ENCODE measurements at regions not wholly inside any gene's neighbourhood (a gene's known extent, or its start where the extent isn't known, plus 50 kb on each side); places are given as distances from the start of the nearest gene placed in this dataset.

DNA sequence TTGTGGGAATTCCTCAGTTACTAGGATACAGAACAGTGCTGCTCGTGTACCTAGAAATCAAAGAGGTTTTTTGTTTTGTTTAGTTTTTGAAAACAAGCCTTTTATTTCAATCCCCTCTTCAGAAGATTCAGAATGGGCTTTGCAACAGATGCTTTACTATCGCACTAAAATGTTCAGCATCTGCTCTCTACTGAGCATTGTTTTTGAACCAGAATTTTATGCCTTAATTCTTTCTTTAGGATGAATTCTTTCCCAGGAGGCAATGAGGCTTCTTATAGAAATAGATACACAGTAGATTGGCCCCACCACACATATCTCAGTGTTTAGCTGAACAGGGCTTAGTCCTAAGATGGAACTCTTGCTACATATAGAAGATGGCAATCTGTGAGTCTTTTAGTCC lies 95.9 kb upstream of the SPACA1 start:
- H3K4me3 Mint-ChIP-seq = no peak overlapping the region

DNA sequence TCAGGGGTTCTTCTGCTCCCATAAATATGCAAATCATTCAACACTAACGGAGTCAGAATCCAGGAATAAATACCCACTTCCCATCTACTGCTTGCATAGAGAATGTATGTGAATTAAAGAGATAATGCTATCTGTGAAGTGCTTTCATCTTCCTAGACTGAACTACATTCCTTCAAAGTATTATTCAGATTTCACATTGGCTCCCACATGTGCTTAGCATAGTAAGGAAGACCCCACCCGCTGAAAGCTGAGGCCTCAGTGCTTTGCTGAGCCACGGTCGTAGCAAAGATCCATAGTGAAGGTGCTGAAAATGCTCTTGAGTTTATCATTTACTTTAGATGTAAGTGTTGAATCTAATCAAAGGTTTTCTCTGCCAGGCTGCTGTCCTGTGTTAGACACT lies 97.0 kb upstream of the SPACA1 start:
- H3K27ac Mint-ChIP-seq = no peak overlapping the region
- Histone ChIP-seq H3K4me1 (ENCODE audit: control insufficient read depth, insufficient read depth, low read length) (no peaks in the 10 kb centered on the region), H3K4me3 (ENCODE audit: low read length) (no peak overlapping the region), H3K27me3 (ENCODE audit: control insufficient read depth, insufficient read depth, low read length, poor library complexity, severe bottlenecking) (no peaks in the 10 kb centered on the region), H3K9me3 (ENCODE audit: control insufficient read depth, low read length) (no peaks in the 10 kb centered on the region), H3K27ac (ENCODE audit: low read depth, low read length) (no peak overlapping the region), H3K36me3 (ENCODE audit: control insufficient read depth, insufficient read depth, low read length) (no peaks in the 10 kb centered on the region), H3K9ac (ENCODE audit: extremely low read depth, low read length, poor library complexity, severe bottlenecking) (no peak overlapping the region)
- no peaks in the 10 kb centered on the region for H3K9me3 Mint-ChIP-seq
- WGBS, 2 experiments (ENCODE audit: insufficient coverage in 1 of 2, insufficient read length in 1 of 2) = 97 to 100% methylated on average over 3 to 4 of the region's 4 CpGs
- H3K27me3 Mint-ChIP-seq (ENCODE audit: insufficient read depth) = no peaks in the 10 kb centered on the region
- TF ChIP-seq, protein P1, sequence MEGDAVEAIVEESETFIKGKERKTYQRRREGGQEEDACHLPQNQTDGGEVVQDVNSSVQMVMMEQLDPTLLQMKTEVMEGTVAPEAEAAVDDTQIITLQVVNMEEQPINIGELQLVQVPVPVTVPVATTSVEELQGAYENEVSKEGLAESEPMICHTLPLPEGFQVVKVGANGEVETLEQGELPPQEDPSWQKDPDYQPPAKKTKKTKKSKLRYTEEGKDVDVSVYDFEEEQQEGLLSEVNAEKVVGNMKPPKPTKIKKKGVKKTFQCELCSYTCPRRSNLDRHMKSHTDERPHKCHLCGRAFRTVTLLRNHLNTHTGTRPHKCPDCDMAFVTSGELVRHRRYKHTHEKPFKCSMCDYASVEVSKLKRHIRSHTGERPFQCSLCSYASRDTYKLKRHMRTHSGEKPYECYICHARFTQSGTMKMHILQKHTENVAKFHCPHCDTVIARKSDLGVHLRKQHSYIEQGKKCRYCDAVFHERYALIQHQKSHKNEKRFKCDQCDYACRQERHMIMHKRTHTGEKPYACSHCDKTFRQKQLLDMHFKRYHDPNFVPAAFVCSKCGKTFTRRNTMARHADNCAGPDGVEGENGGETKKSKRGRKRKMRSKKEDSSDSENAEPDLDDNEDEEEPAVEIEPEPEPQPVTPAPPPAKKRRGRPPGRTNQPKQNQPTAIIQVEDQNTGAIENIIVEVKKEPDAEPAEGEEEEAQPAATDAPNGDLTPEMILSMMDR (conservative IDR thresholded peaks at IDR 0.05) = no peak
- DNase-seq = no peak
- H3K36me3 Mint-ChIP-seq (ENCODE audit: low read depth) = no peaks in the 10 kb centered on the region
- H3K4me1 Mint-ChIP-seq = no peaks in the 10 kb centered on the region
- H3K4me3 Mint-ChIP-seq = no peak overlapping the region

More for the DNA sequence above, 95.9 kb upstream of the SPACA1 start:
- TF ChIP-seq, protein P1 (conservative IDR thresholded peaks at IDR 0.05) = no peak
- Histone ChIP-seq H3K4me1 (ENCODE audit: control insufficient read depth, insufficient read depth, low read length) (no peaks in the 10 kb centered on the region), H3K36me3 (ENCODE audit: control insufficient read depth, insufficient read depth, low read length) (no peaks in the 10 kb centered on the region), H3K27ac (ENCODE audit: low read depth, low read length) (no peak overlapping the region), H3K9me3 (ENCODE audit: control insufficient read depth, low read length) (no peaks in the 10 kb centered on the region), H3K9ac (ENCODE audit: extremely low read depth, low read length, poor library complexity, severe bottlenecking) (no peak overlapping the region), H3K27me3 (ENCODE audit: control insufficient read depth, insufficient read depth, low read length, poor library complexity, severe bottlenecking) (no peaks in the 10 kb centered on the region), H3K4me3 (ENCODE audit: low read length) (no peak overlapping the region)
- DNase-seq = no peak
- Mint-ChIP-seq H3K9me3 (no peaks in the 10 kb centered on the region), H3K27ac (no peak overlapping the region), H3K27me3 (ENCODE audit: insufficient read depth) (no peaks in the 10 kb centered on the region), H3K4me1 (no peaks in the 10 kb centered on the region), H3K36me3 (ENCODE audit: low read depth) (no peaks in the 10 kb centered on the region)
- 89 to 100% methylated on average over 1 to 2 of the region's 2 CpGs for WGBS, 2 experiments (ENCODE audit: insufficient coverage in 1 of 2, insufficient read length in 1 of 2)

DNA sequence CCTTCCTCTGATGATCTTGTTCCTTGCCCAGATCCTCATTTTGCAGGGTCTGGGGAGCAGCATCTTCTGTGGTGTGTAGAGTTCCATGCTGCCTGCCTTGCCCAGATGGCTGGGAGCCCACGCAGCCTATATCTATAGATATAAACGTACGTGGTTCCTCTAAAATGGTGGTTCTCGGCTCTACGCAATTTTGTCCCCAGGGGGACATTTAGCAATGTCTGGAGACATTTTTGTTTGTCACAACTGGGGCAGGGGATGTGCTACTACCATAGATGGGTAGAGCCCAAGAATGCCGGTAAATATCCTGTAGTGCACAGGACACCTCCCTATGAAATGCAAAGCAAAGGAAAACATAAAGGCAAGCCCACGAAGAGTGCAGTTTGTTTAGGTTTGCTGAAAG lies 98.4 kb upstream of the SPACA1 start:
- H3K27ac Mint-ChIP-seq = no peak overlapping the region
- H3K27me3 Mint-ChIP-seq (ENCODE audit: insufficient read depth) = no peaks in the 10 kb centered on the region
- TF ChIP-seq, protein P1 (conservative IDR thresholded peaks at IDR 0.05) = no peak
- no peaks in the 10 kb centered on the region for H3K36me3 Mint-ChIP-seq (ENCODE audit: low read depth)
- WGBS, 2 experiments (ENCODE audit: insufficient coverage in 1 of 2, insufficient read length in 1 of 2) = 93 to 94% methylated on average over 6 to 7 of the region's 7 CpGs
- peaks cover 5% of the 10 kb centered on the region for H3K4me1 Mint-ChIP-seq
- Histone ChIP-seq H3K27me3 (ENCODE audit: control insufficient read depth, insufficient read depth, low read length, poor library complexity, severe bottlenecking) (no peaks in the 10 kb centered on the region), H3K9me3 (ENCODE audit: control insufficient read depth, low read length) (no peaks in the 10 kb centered on the region), H3K4me3 (ENCODE audit: low read length) (no peak overlapping the region), H3K36me3 (ENCODE audit: control insufficient read depth, insufficient read depth, low read length) (no peaks in the 10 kb centered on the region), H3K9ac (ENCODE audit: extremely low read depth, low read length, poor library complexity, severe bottlenecking) (no peak overlapping the region), H3K4me1 (ENCODE audit: control insufficient read depth, insufficient read depth, low read length) (no peaks in the 10 kb centered on the region), H3K27ac (ENCODE audit: low read depth, low read length) (no peak overlapping the region)
- DNase-seq = no peak
- no peak overlapping the region for H3K4me3 Mint-ChIP-seq
- H3K9me3 Mint-ChIP-seq = no peaks in the 10 kb centered on the region

All from endodermal cell (in vitro differentiated cells).